HepG2 (cell line): ENCODE measurements at regions not wholly inside any gene's neighbourhood (a gene's known extent, or its start where the extent isn't known, plus 50 kb on each side); places are given as distances from the start of the nearest gene placed in this dataset.

Experiments
- ARID5B ChIP-seq: IDR thresholded peaks from 2 replicates; pipeline ENCODE4 v1.4.0; 2020; ENCODE audit warnings: mild to moderate bottlenecking, missing genetic modification reagents
- ATF3 ChIP-seq: sonication (generic); formaldehyde crosslinking; IDR thresholded peaks from 2 replicates; pipeline ENCODE4 v1.4.0; 2020; ENCODE audit warnings: missing genetic modification reagents
- ATF4 ChIP-seq, 2 experiments: fragments of 450-650 bp in 1 of 2; sonication (generic) in 1 of 2; formaldehyde crosslinking; IDR thresholded peaks; 2 replicates each; pipeline versions ENCODE4 v1.5.0 to v1.8.0; 2020 to 2022; ENCODE audit warnings: mild to moderate bottlenecking in 1 of 2, missing genetic modification reagents in 1 of 2
- BCL6 ChIP-seq: IDR thresholded peaks from 2 replicates; pipeline ENCODE4 v1.6.1; 2016; ENCODE audit warnings: missing genetic modification reagents, missing compliant biosample characterization
- ELF3 ChIP-seq: IDR thresholded peaks from 2 replicates; pipeline ENCODE4 v1.6.1; 2016; ENCODE audit warnings: missing genetic modification reagents, missing compliant biosample characterization
- MAFG ChIP-seq: sonication (generic); formaldehyde crosslinking; IDR thresholded peaks from 2 replicates; pipeline ENCODE4 v1.5.1; 2020; ENCODE audit warnings: mild to moderate bottlenecking, missing genetic modification reagents
- MIXL1 ChIP-seq: IDR thresholded peaks from 2 replicates; pipeline ENCODE4 v1.6.1; 2016
- NCOA2 ChIP-seq: sonication (generic); formaldehyde crosslinking; IDR thresholded peaks from 2 replicates; pipeline ENCODE4 v1.8.0; 2022; ENCODE audit warnings: inconsistent platforms
- PATZ1 ChIP-seq: sonication (generic); formaldehyde crosslinking; IDR thresholded peaks from 2 replicates; pipeline ENCODE4 v1.4.0; 2020; ENCODE audit warnings: missing genetic modification reagents
- PPARG ChIP-seq: conservative IDR thresholded peaks from 2 replicates; pipeline ENCODE4 v1.6.1; 2016; ENCODE audit warnings: missing biosample characterization, missing genetic modification reagents
- RARA ChIP-seq: IDR thresholded peaks from 2 replicates; pipeline ENCODE4 v1.6.1; 2016; ENCODE audit warnings: missing genetic modification reagents, missing compliant biosample characterization
- SIN3A ChIP-seq: IDR thresholded peaks from 2 replicates; pipeline ENCODE4 v1.6.1; 2011; ENCODE audit warnings: low read depth, mild to moderate bottlenecking, control low read depth, low read length, borderline replicate concordance
- SMARCE1 ChIP-seq: fragments of 450-650 bp; IDR thresholded peaks from 2 replicates; pipeline ENCODE4 v1.6.1; 2017; ENCODE audit warnings: borderline replicate concordance
- SMC3 ChIP-seq: IDR thresholded peaks from 2 replicates; pipeline ENCODE4 v1.6.1; 2011; ENCODE audit warnings: low read length, improper control_type of control experiment
- ZKSCAN8 ChIP-seq: IDR thresholded peaks from 2 replicates; pipeline ENCODE4 v1.6.1; 2016; ENCODE audit warnings: borderline replicate concordance, missing genetic modification reagents, missing compliant biosample characterization
- ZNF225 ChIP-seq: sonication (generic); formaldehyde crosslinking; IDR thresholded peaks from 2 replicates; pipeline ENCODE4 v1.4.0; 2020; ENCODE audit warnings: mild to moderate bottlenecking, missing genetic modification reagents
- ZNF331 ChIP-seq: sonication (generic); formaldehyde crosslinking; IDR thresholded peaks from 2 replicates; pipeline ENCODE4 v1.4.0; 2020; ENCODE audit warnings: missing genetic modification reagents
- ZNF567 ChIP-seq: sonication (generic); formaldehyde crosslinking; IDR thresholded peaks from 2 replicates; pipeline ENCODE4 v1.8.1; 2023; ENCODE audit warnings: mild to moderate bottlenecking, missing genetic modification reagents, borderline replicate concordance
- ZNF572 ChIP-seq: sonication (generic); formaldehyde crosslinking; IDR thresholded peaks from 2 replicates; pipeline ENCODE4 v1.5.1; 2020; ENCODE audit warnings: mild to moderate bottlenecking, missing genetic modification reagents
- ZNF691 ChIP-seq: sonication (generic); formaldehyde crosslinking; IDR thresholded peaks from 2 replicates; pipeline ENCODE4 v1.4.0; 2020; ENCODE audit warnings: missing genetic modification reagents, low read depth, mild to moderate bottlenecking, borderline replicate concordance
- ZNF7 ChIP-seq: IDR thresholded peaks from 2 replicates; pipeline ENCODE4 v1.6.1; 2016; ENCODE audit warnings: missing biosample characterization, missing genetic modification reagents

- TF ChIP-seq PATZ1 (CRISPR knock-in tag): no peak
- TF ChIP-seq ATF4 (CRISPR knock-in tag; IDR thresholded peaks at IDR 0.05): peak in 1 of 2 experiments; percentile 65; a peak in 2 of 4 replicates
- peak; percentile 76 for TF ChIP-seq RARA
- peak; percentile 69; the same call in 1 of the 2 replicates for TF ChIP-seq BCL6 (CRISPR knock-in tag)
- peak; percentile 69 for TF ChIP-seq ELF3 (CRISPR knock-in tag)
- TF ChIP-seq ZNF225 (CRISPR knock-in tag): no peak
- TF ChIP-seq MIXL1 (CRISPR knock-in tag): peak; percentile 54; the same call in 1 of the 2 replicates
- 0 out of 2 replicates have a peak, but pooled peaks have one; percentile 18 for TF ChIP-seq PPARG (CRISPR knock-in tag)
- peak; percentile 92 for TF ChIP-seq MAFG (CRISPR knock-in tag)
- TF ChIP-seq SMC3: no peak
- TF ChIP-seq ZNF7 (CRISPR knock-in tag): no peak
- TF ChIP-seq SIN3A: no peak
- no peak for TF ChIP-seq ZNF572
- TF ChIP-seq SMARCE1: no peak
- no peak for TF ChIP-seq ZNF691 (CRISPR knock-in tag)
- peak; percentile 95 for TF ChIP-seq ARID5B (CRISPR knock-in tag)
- TF ChIP-seq NCOA2 (CRISPR knock-in tag): peak; percentile 63; the same call in 1 of the 2 replicates
- TF ChIP-seq ZNF567 (CRISPR knock-in tag): no peak
- TF ChIP-seq ATF3 (CRISPR knock-in tag): peak; percentile 86
- peak; percentile 57; the same call in 1 of the 2 replicates for TF ChIP-seq ZKSCAN8 (CRISPR knock-in tag)
- TF ChIP-seq ZNF331: peak; percentile 51; the same call in 1 of the 2 replicates
Measured at GRCh38 chr6:12371641-12372146, 81.5 kb downstream of the EDN1 start (continued).
